Lung microvascular endothelial cell (primary cell): ENCODE measurements at regions not wholly inside any gene's neighbourhood (a gene's known extent, or its start where the extent isn't known, plus 50 kb on each side); places are given as distances from the start of the nearest gene placed in this dataset.

Source experiments
- DNase-seq, 2 donors: peaks; one replicate each; pipeline versions ENCODE4 v3.0.0 to v3.0.0-alpha.2; 2010; ENCODE audit warnings: low read depth in 2 of 2

DNA sequence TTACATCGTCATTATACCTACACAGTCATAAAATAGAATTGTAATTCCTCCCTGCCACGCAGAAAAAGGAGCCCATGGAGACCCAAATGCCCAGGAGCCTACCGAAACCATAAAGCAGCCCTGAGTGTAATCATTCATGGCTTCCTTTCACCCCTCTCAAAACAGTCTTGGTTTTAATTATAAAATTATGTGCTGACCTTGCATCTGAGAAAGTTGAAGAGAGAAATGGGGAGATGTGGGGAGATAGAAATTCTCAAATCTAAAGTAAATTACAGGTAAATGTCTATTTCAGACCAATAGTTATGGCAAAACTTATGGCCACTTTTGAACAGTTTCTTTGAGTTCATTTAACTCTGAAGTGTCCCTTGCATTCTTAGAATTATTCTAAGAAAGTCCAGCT, 1068.8 kb downstream of the BCL11A start:
- DNase-seq = no peak

DNA sequence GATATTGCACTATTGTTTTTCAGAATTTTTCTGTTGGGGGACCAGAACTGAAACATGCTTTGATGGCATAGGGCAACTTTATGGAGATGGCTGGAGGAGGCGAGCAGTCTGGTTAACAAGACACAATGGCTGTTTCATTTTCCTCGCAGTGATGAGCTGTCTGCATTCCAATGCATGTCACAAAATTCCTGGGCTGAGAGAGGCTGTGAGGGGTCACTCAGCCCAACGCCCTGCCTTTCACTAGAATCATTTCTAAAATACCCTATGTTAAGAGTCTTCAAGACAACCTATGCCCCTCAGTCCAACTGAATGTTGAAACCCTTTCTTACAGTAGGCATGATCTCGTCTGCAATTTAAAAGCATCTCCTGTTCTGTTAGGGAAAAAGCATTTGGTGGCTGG, 1090.0 kb downstream of the BCL11A start:
- DNase-seq = no peak

GRCh38 chr2:59462422-59463197, 1090.8 kb downstream of the BCL11A start:
- no peak for DNase-seq

DNA sequence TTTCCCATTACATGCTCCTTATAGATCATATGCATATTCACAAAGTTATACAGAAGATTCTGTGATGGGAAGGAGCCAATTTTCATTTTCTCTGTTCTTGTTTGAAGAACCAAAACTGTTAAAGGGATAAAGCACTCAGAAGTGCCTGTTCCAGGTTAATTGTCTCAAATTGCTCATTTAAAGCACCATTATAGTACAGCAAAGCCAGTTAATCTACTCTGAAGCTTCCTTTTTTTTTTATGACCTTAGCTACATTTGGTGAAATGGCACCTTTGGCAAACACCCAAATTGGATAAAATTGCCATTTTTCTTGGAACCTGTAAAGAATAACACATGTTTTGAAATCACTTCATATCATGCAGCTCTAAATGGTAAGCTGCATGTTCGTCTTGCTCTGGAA, 1092.3 kb downstream of the BCL11A start:
- DNase-seq = no peak

DNA sequence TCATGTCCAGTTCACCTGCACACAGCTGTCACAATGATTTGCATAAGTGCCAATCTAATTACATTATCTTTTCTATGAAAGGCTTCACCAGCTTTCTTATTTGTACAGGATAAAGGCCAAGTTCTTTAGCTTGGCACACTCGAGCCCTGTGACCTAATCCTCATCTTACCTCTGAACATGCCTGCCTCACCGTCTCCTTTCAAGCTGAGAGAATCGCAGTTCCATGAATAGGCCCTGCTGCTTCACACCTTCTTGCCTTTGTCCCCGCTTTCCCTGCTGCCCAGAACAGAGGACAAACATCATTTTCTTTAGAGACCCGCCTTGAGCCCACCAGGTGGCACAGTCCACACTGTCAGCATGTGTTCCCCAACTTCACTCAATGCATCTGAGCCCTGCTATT, 1094.7 kb downstream of the BCL11A start:
- no peak for DNase-seq

- no peak for DNase-seq
Measured at GRCh38 chr2:59456285-59456684, 1097.2 kb downstream of the BCL11A start.

DNA sequence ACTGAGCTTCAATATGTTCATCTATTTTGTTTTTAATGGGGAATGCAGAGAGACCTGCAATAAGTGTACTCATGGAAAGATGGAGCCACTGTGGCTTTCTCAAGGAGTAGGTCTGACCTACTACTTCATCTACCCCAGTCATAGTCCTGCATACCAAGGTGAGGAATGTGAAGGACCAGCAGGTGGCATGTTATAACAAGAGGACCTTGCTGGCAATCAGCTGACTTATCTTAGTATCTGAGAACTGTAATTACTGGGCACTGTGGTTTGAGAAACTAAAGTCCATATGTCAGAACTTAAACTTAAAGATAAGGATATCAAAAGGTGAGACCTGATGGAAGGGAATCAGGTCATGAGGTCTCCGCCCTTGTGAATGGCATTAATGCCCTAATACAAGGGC, 1104.2 kb downstream of the BCL11A start:
- DNase-seq = no peak

DNA sequence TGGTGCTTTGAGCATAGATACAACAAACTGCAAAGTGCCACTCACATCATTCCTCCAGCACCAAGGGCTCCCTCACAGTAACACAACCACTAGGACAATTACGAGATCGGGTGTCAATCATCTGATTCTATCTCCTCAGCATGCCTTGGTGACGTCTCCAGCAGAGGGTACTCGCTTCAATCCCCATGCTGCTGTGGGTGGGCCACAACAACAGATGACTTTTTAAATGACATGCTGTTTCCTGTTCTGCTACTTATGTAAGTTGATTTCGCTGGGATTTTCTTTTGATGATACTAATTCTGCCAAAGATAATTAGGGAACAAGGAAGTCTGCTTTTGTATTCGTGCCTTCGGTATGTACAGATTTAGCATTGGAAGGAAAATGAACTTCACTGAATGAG, 1113.0 kb downstream of the BCL11A start:
- no peak for DNase-seq

GRCh38 chr2:59435635-59436034, 1117.8 kb downstream of the BCL11A start:
- DNase-seq = no peak

DNA sequence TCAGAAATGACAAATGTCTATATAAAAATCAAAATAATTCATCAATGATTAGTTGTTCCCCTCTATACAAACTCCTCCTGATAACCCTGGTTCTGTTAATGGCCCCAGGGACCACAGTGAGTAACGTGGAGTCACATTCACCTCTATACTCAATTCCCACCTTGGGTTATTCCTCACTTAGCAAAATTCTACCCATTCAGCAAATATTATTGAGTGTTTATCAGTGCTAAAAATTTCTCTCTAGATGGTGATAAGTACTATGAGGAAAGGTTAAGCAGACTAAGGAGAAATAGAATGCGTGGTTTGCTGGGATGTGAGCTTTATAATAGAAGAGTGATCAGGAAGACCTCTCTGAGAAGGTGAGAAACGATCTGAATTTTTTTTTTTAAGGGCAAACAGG, 1124.5 kb downstream of the BCL11A start:
- no peak for DNase-seq

- DNase-seq = no peak
Measured at GRCh38 chr2:59427980-59428379, 1125.5 kb downstream of the BCL11A start.

DNA sequence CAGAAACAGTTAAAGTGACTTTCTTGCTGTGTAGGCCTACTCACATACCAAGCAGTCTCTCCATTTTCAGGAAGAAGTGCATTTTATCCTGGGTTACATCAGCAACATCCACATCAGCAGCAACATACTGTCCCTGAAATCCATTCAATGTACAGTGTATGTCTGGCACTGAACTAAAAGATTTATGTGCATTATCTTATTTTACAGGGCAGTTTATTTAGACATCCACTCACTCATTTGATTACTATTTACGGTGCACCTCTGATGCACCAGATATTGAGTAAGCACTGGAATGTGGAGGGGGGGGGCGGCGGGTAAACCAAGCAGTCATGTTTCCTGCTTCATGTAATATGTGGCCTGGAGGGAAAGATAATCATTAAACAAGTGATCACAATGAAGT, 1128.2 kb downstream of the BCL11A start:
- no peak for DNase-seq

- no peak for DNase-seq
Measured at GRCh38 chr2:59413751-59414570, 1139.5 kb downstream of the BCL11A start.

DNA sequence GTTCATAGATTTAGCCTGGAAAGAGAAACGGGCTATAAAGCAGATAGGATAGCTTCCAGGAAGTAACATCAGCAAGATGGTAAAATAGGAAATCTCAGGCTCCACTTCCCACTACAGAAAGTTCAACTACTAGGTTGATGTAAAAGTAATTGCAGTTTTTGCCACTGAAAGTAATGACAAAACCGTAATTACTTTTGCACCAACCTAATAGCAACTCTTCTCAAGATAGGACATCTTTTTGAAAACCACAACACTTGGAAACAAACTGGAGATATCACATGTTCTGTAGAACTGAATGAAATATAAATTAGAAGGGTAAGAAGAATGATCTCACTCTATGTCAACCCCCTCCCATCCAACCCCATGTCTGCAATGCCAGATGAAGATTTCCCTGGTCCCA, 1154.3 kb downstream of the BCL11A start:
- no peak for DNase-seq

DNA sequence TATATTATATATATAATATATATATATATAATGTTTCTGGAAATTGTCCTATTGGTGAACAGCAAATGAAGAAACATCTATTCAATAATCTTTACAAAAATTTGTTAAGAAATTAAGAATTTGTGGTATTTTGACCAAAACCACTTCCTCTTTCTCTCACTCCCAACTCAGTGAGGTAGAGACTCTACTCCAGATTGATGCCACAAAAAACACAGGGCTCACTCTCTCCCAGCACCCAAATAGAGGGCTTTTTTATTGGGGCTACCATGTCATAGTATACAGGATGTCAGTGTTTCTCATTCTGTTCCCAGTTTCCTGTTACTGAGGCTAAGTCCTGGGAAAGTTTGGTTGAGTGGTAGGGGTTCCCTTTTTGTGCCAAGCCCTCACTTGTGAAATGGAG, 1155.4 kb downstream of the BCL11A start:
- DNase-seq = no peak

DNA sequence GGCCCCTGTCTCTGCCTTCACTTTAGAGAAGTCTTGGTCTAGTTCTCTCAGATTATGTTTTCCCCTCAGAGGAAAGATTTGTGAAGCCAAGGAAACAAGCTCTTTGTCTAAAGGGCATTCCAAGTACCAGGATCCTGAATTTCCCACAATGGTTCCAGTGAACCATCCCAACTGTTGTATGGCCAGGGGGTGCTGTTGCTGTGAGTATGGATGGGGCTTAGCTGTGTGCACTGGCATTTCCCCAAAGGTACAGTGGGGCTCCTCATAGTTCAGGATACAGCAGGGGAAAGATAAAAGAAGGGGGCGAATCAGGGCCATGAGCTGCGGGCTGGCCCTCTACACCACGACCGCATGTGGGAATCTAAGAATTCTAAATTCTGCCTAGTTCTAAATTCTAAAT, 1154.0 kb upstream of the FANCL start:
- DNase-seq = no peak

DNA sequence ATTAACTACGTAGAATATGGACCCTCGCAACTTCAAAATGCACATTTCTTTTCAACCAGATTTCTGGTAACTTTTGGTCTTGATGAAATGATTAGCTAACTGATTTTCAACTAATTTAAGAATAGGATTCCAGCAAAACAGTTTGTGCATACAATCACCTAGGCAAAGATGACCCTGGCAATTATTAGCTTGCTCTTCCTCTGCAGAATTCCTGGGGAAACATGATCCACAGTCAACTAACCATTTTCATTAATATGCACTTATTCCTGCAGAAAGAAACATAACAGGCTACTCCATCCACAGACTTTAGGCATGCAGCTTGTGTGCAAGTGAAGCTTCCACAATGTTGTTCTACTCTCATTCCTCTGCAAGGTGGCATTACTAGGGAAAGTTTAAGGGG, 1150.8 kb upstream of the FANCL start:
- DNase-seq = no peak

GRCh38 chr2:59390581-59390980, 1149.5 kb upstream of the FANCL start:
- DNase-seq = no peak

GRCh38 chr2:59389240-59389639, 1148.1 kb upstream of the FANCL start:
- no peak for DNase-seq

DNA sequence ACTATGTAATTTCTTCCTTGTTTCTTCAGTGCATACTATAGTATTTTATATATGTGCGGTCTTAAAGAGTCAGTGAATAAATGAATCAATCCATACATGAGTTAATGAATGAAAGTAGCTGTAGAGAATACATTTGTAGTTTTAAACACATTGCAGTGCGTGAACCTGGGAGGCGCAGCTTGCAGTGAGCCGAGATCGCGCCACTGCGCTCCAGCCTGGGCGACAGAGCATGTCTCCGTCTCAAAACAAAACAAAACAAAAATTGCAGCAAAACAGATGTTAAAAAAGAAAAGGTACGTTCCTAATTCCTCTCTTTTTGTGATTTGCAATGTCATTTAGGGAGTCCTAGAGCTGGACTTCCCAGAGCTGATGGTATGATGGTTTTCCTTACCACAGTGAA, 1144.8 kb upstream of the FANCL start:
- DNase-seq = no peak

- DNase-seq = no peak
Measured at GRCh38 chr2:59383473-59383872, 1142.3 kb upstream of the FANCL start.

DNA sequence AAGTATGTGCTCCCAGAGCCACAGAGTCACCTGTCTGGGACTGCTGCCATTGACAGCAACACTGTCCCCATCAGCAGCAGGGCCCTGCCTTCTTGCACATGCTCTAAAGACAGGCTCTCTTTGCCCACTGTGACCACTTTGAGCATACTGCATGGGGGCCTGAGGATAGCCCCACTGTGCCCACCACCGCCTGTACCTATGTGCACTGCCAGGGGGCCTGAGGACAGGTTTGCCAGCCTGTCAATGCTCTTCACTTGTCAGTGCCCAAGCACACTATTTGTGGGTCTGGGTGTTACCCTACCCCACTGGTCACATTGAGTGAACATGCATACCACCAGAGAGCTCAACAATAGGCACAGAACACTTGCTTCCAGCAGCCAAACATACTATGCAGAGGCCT, 1137.0 kb upstream of the FANCL start:
- DNase-seq = no peak

DNA sequence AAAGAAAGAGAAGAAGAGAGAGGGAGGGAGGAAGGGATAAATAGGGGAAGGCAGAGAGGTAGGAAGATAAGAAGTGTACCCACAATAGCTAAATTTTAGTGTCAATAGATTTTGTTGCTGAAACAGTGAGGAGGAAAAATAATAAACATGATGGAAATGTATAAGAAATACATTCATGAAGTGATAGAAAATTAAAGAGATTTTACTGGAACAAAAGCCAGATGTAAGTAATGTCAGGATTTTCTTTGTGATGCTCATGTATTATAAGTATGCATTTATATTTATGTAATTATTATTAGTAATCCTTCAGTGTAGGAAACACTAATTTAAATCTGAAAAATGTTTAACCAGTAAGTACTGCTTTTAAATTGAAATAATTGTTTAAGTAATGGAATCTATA, 1125.2 kb upstream of the FANCL start:
- no peak for DNase-seq
